IMR-90 (cell line): ENCODE measurements at regions not wholly inside any gene's neighbourhood (a gene's known extent, or its start where the extent isn't known, plus 50 kb on each side); places are given as distances from the start of the nearest gene placed in this dataset.

ENCODE experiments used
- ATAC-seq: fragments of 200-7000 bp; cut with Tn5 transposase; 2 replicates; pipeline ENCODE4 v1.9.1; 2020; ENCODE audit warnings: low read depth, mild to moderate bottlenecking, moderate library complexity
- BruUV-seq: library from RNA; stranded (reverse); fragments of 400-500 nt; replicated peaks from 2 replicates; lab custom pipeline; 2021; lab: Mats Ljungman, UMichigan
- CTCF ChIA-PET: fragments of 300-600 bp; formaldehyde crosslinking; extraction: SDS; loops from one replicate; lab custom pipeline; 2021; ENCODE audit warnings: antibody characterized with exemption; lab: Yijun Ruan, JAX
- POLR2A ChIA-PET: fragments of 300-600 bp; sonication (Branson Sonifier 250); formaldehyde crosslinking; loops from one replicate; lab custom pipeline; 2022; ENCODE audit warnings: antibody characterized with exemption; ENCODE audit not compliant: unreplicated experiment; lab: Charles Lee
- DNase-seq: peaks from one replicate; pipeline ENCODE4 v3.0.0; 2013
- H2AFZ ChIP-seq: replicated peaks from 2 replicates; pipeline ENCODE3; 2013; ENCODE audit warnings: low read length, mild to moderate bottlenecking; ENCODE audit not compliant: poor library complexity
- H2AK5ac ChIP-seq: 2 replicates; pipeline ENCODE4 v1.6.1; 2013; ENCODE audit warnings: low read depth, low read length, inconsistent platforms
- H2AK9ac ChIP-seq: replicated peaks from 2 replicates; pipeline ENCODE3; 2013; ENCODE audit warnings: mild to moderate bottlenecking, low read depth, low read length, moderate library complexity; ENCODE audit not compliant: poor library complexity
- H2BK120ac ChIP-seq: 2 replicates; pipeline ENCODE4 v1.6.1; 2013; ENCODE audit warnings: low read depth, low read length, inconsistent platforms
- H2BK15ac ChIP-seq: 3 replicates; pipeline ENCODE4 v1.6.1; 2013; ENCODE audit warnings: low read depth, low read length, inconsistent platforms
- H2BK20ac ChIP-seq: 2 replicates; pipeline ENCODE4 v1.6.1; 2013; ENCODE audit warnings: low read depth, mild to moderate bottlenecking, inconsistent platforms, low read length, moderate library complexity
- H2BK5ac ChIP-seq: 2 replicates; pipeline ENCODE4 v1.6.1; 2013; ENCODE audit warnings: mild to moderate bottlenecking, low read depth, low read length, inconsistent platforms; ENCODE audit not compliant: poor library complexity, severe bottlenecking
- H3K14ac ChIP-seq: replicated peaks from 2 replicates; pipeline ENCODE4 v1.6.1; 2013; ENCODE audit warnings: low read depth, low read length, inconsistent platforms
- H3K18ac ChIP-seq: 2 replicates; pipeline ENCODE4 v1.6.1; 2013; ENCODE audit warnings: low read depth, low read length, control low read depth
- H3K23ac ChIP-seq: 2 replicates; pipeline ENCODE4 v1.6.1; 2013; ENCODE audit warnings: low read depth, low read length, inconsistent platforms
- H3K27ac ChIP-seq: 2 replicates; pipeline ENCODE4 v1.5.1; 2013; ENCODE audit warnings: mild to moderate bottlenecking, control low read depth, low read length; ENCODE audit not compliant: insufficient read depth
- H3K27me3 ChIP-seq: 2 replicates; pipeline ENCODE4 v1.6.1; 2013; ENCODE audit warnings: low read length; ENCODE audit not compliant: control insufficient read depth, insufficient read depth
- H3K36me3 ChIP-seq: 2 replicates; pipeline ENCODE4 v1.6.1; 2013; ENCODE audit warnings: low read length, mixed read lengths; ENCODE audit not compliant: control insufficient read depth, insufficient read depth
- H3K4ac ChIP-seq: 2 replicates; pipeline ENCODE4 v1.6.1; 2013; ENCODE audit warnings: low read depth, low read length, inconsistent platforms
- H3K4me1 ChIP-seq: 2 replicates; pipeline ENCODE4 v1.6.1; 2013; ENCODE audit warnings: low read length, mixed read lengths; ENCODE audit not compliant: control insufficient read depth, insufficient read depth
- H3K4me2 ChIP-seq: 2 replicates; pipeline ENCODE4 v1.6.1; 2013; ENCODE audit warnings: low read depth, mild to moderate bottlenecking, control low read depth, low read length, moderate library complexity
- H3K4me3 ChIP-seq: 2 replicates; pipeline ENCODE4 v1.5.1; 2013; ENCODE audit warnings: low read depth, mild to moderate bottlenecking, control low read depth, low read length, moderate library complexity; ENCODE audit not compliant: insufficient read depth
- H3K56ac ChIP-seq: 2 replicates; pipeline ENCODE4 v1.6.1; 2013; ENCODE audit warnings: low read length, inconsistent platforms; ENCODE audit not compliant: insufficient read depth; ENCODE audit errors: extremely low read depth
- H3K79me1 ChIP-seq, 2 experiments: 2 replicates each; pipeline ENCODE4 v1.6.1; 2013; ENCODE audit warnings: low read length in 2 of 2, inconsistent platforms in 1 of 2, low read depth in 1 of 2
- H3K9ac ChIP-seq: 2 replicates; pipeline ENCODE4 v1.6.1; 2013; ENCODE audit warnings: low read depth, low read length, control low read depth
- H3K9me1 ChIP-seq: 2 replicates; pipeline ENCODE4 v1.6.1; 2013; ENCODE audit warnings: low read length, inconsistent platforms; ENCODE audit not compliant: insufficient read depth
- H3K9me3 ChIP-seq: 2 replicates; pipeline ENCODE4 v1.6.1; 2013; ENCODE audit warnings: low read length; ENCODE audit not compliant: control insufficient read depth, insufficient read depth
- H4K20me1 ChIP-seq: 2 replicates; pipeline ENCODE4 v1.6.1; 2013; ENCODE audit warnings: low read length, inconsistent platforms; ENCODE audit not compliant: insufficient read depth
- H4K5ac ChIP-seq: 2 replicates; pipeline ENCODE4 v1.6.1; 2013; ENCODE audit warnings: mild to moderate bottlenecking, low read depth, low read length, control low read depth
- H4K8ac ChIP-seq, 2 experiments: 2 replicates each; pipeline ENCODE4 v1.6.1; 2013; ENCODE audit warnings: low read depth in 2 of 2, low read length in 2 of 2, control low read depth in 1 of 2, inconsistent platforms in 1 of 2
- H4K91ac ChIP-seq: 2 replicates; pipeline ENCODE4 v1.6.1; 2013; ENCODE audit warnings: low read depth, low read length, inconsistent platforms; ENCODE audit not compliant: insufficient read depth
- BHLHE40 ChIP-seq: fragments of 150-350 bp; IDR thresholded peaks from 2 replicates; pipeline ENCODE4 v1.6.1; 2016; ENCODE audit warnings: mild to moderate bottlenecking, low read depth, low read length
- CEBPB ChIP-seq: IDR thresholded peaks from 2 replicates; pipeline ENCODE4 v1.6.1; 2012; ENCODE audit warnings: low read depth, low read length, improper control_type of control experiment
- CHD1 ChIP-seq: IDR thresholded peaks from 2 replicates; pipeline ENCODE4 v1.6.1; 2012; ENCODE audit warnings: low read depth, low read length, improper control_type of control experiment
- FOS ChIP-seq: fragments of 150-350 bp; IDR thresholded peaks from 2 replicates; pipeline ENCODE4 v1.6.1; 2016; ENCODE audit warnings: low read depth, low read length
- MAFK ChIP-seq: IDR thresholded peaks from 2 replicates; pipeline ENCODE4 v1.6.1; 2012; ENCODE audit warnings: low read depth, low read length, improper control_type of control experiment
- MAZ ChIP-seq: IDR thresholded peaks from 2 replicates; pipeline ENCODE4 v1.6.1; 2012; ENCODE audit warnings: low read depth, mild to moderate bottlenecking, low read length, improper control_type of control experiment, moderate library complexity, borderline replicate concordance
- MXI1 ChIP-seq: IDR thresholded peaks from 2 replicates; pipeline ENCODE4 v1.6.1; 2012; ENCODE audit warnings: low read depth, mild to moderate bottlenecking, low read length, moderate library complexity, borderline replicate concordance
- NFE2L2 ChIP-seq: fragments of 150-350 bp; IDR thresholded peaks from 2 replicates; pipeline ENCODE4 v1.6.1; 2016; ENCODE audit warnings: low read depth, mild to moderate bottlenecking, low read length
- POLR2A ChIP-seq: IDR thresholded peaks from 2 replicates; pipeline ENCODE4 v1.6.1; 2012; ENCODE audit warnings: mild to moderate bottlenecking, low read depth, low read length
- RAD21 ChIP-seq: IDR thresholded peaks from 2 replicates; pipeline ENCODE4 v1.6.1; 2012; ENCODE audit warnings: low read length, improper control_type of control experiment
- RCOR1 ChIP-seq: IDR thresholded peaks from 2 replicates; pipeline ENCODE4 v1.6.1; 2012; ENCODE audit warnings: mild to moderate bottlenecking, low read length, improper control_type of control experiment; ENCODE audit not compliant: insufficient replicate concordance
- RFX5 ChIP-seq: IDR thresholded peaks from 2 replicates; pipeline ENCODE4 v1.8.0; 2012; ENCODE audit warnings: low read depth, mild to moderate bottlenecking, low read length, moderate library complexity
- SMC3 ChIP-seq: fragments of 150-350 bp; IDR thresholded peaks from 2 replicates; pipeline ENCODE4 v1.6.1; 2016; ENCODE audit warnings: low read depth, mild to moderate bottlenecking, antibody characterized with exemption, low read length, moderate library complexity
- dilution Hi-C: fragments of 300-500 bp; cut with HindIII; formaldehyde crosslinking; loops from one replicate; pipeline ENCODE4 v1.14.3; 2018; ENCODE audit warnings: low sequenced_read_pairs; ENCODE audit not compliant: unreplicated experiment
- in situ Hi-C: fragments of 300-500 bp; cut with MboI; formaldehyde crosslinking; loops from 3 replicates; pipeline ENCODE4 v1.14.3; 2019; ENCODE audit warnings: low sequenced_read_pairs, inconsistent platforms, mixed read lengths
- intact Hi-C: fragments of 100-400 bp; cut with micrococcal nuclease; formaldehyde crosslinking; loops from 2 replicates; pipeline ENCODE4 v1.10.0; 2022
- TF ChIP-seq, protein P1 (sequence below): fragments of 150-350 bp; IDR thresholded peaks from 2 replicates; pipeline ENCODE4 v1.6.1; 2017; ENCODE audit warnings: mild to moderate bottlenecking, antibody characterized with exemption, low read length, low read depth
- TF ChIP-seq, protein P2 (sequence below): conservative IDR thresholded peaks from 2 replicates; pipeline ENCODE4 v1.5.1; 2012; ENCODE audit warnings: mild to moderate bottlenecking, low read depth, low read length, improper control_type of control experiment
- TF ChIP-seq, protein P3 (sequence below): fragments of 150-350 bp; IDR thresholded peaks from 2 replicates; pipeline ENCODE4 v1.6.1; 2016; ENCODE audit warnings: low read depth, mild to moderate bottlenecking, low read length, moderate library complexity, borderline replicate concordance

DNA sequence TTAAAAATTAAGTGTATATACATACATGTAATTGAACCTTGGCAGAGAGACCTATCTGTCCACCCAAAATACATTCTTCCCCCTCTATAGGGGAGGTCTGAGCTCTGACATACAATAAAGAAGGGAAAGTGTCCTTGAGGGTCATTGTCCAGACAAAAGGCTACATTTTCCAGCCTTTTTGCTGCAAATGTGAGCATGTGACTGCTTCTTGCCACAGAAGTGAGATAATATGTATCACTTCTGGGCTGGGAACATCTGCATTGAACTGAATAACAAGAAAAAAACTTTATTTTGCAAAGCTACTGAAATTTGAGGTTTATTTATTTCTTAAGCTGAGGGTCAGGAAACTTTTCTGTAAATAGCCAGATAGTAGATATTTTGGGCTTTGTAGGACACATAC, 131.3 kb downstream of the TBC1D30 start:
- no peak for TF ChIP-seq MXI1
- TF ChIP-seq SMC3: no peak
- TF ChIP-seq RAD21: no peak
- TF ChIP-seq, protein P1, sequence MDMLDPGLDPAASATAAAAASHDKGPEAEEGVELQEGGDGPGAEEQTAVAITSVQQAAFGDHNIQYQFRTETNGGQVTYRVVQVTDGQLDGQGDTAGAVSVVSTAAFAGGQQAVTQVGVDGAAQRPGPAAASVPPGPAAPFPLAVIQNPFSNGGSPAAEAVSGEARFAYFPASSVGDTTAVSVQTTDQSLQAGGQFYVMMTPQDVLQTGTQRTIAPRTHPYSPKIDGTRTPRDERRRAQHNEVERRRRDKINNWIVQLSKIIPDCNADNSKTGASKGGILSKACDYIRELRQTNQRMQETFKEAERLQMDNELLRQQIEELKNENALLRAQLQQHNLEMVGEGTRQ: no peak
- TF ChIP-seq RCOR1: no peak
- no peak for TF ChIP-seq FOS
- no peak for TF ChIP-seq MAFK
- no peak for TF ChIP-seq MAZ
- no peak for TF ChIP-seq POLR2A
- TF ChIP-seq, protein P2, sequence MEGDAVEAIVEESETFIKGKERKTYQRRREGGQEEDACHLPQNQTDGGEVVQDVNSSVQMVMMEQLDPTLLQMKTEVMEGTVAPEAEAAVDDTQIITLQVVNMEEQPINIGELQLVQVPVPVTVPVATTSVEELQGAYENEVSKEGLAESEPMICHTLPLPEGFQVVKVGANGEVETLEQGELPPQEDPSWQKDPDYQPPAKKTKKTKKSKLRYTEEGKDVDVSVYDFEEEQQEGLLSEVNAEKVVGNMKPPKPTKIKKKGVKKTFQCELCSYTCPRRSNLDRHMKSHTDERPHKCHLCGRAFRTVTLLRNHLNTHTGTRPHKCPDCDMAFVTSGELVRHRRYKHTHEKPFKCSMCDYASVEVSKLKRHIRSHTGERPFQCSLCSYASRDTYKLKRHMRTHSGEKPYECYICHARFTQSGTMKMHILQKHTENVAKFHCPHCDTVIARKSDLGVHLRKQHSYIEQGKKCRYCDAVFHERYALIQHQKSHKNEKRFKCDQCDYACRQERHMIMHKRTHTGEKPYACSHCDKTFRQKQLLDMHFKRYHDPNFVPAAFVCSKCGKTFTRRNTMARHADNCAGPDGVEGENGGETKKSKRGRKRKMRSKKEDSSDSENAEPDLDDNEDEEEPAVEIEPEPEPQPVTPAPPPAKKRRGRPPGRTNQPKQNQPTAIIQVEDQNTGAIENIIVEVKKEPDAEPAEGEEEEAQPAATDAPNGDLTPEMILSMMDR: no peak
- no peak for TF ChIP-seq BHLHE40
- TF ChIP-seq, protein P3, sequence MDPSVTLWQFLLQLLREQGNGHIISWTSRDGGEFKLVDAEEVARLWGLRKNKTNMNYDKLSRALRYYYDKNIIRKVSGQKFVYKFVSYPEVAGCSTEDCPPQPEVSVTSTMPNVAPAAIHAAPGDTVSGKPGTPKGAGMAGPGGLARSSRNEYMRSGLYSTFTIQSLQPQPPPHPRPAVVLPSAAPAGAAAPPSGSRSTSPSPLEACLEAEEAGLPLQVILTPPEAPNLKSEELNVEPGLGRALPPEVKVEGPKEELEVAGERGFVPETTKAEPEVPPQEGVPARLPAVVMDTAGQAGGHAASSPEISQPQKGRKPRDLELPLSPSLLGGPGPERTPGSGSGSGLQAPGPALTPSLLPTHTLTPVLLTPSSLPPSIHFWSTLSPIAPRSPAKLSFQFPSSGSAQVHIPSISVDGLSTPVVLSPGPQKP: no peak
- no peak for TF ChIP-seq NFE2L2
- TF ChIP-seq CEBPB: no peak
- no peak for TF ChIP-seq RFX5
- no peak for TF ChIP-seq CHD1
- Histone ChIP-seq H2BK120ac (no peak overlapping the region), H3K18ac (no peak overlapping the region), H3K4ac (no peak overlapping the region), H2BK5ac (no peak overlapping the region), H3K27ac (no peak overlapping the region), H3K9me1 (no peaks in the 10 kb centered on the region), H3K79me1 (no peaks in the 10 kb centered on the region), H3K56ac (no peak overlapping the region), H3K36me3 (no peaks in the 10 kb centered on the region), H2AK9ac (no peak overlapping the region), H3K27me3 (peaks cover 1% of the 10 kb centered on the region), H2AFZ (no peak overlapping the region), H2AK5ac (no peak overlapping the region), H3K9me3 (no peaks in the 10 kb centered on the region), H4K8ac (no peak overlapping the region), H4K5ac (no peak overlapping the region), H2BK15ac (no peak overlapping the region), H3K14ac (no peak overlapping the region), H3K4me3 (no peak overlapping the region), H4K91ac (no peak overlapping the region), H3K9ac (no peak overlapping the region), H3K4me1 (no peaks in the 10 kb centered on the region), H2BK20ac (no peak overlapping the region), H3K4me2 (no peak overlapping the region), H4K20me1 (no peaks in the 10 kb centered on the region), H3K23ac (no peak overlapping the region)
- in situ Hi-C loops: no loop called here
- BruUV-seq: no TSS peak
- dilution Hi-C loops: no loop called here
- ATAC-seq (no peak), DNase-seq (no peak)
- intact Hi-C loops: no loop called here
- ChIA-PET CTCF (no interaction called here), POLR2A (no interaction called here)
